ENCODE measurements at regions not wholly inside any gene's neighbourhood (a gene's known extent, or its start where the extent isn't known, plus 50 kb on each side); places are given as distances from the start of the nearest gene placed in this dataset.

DNA sequence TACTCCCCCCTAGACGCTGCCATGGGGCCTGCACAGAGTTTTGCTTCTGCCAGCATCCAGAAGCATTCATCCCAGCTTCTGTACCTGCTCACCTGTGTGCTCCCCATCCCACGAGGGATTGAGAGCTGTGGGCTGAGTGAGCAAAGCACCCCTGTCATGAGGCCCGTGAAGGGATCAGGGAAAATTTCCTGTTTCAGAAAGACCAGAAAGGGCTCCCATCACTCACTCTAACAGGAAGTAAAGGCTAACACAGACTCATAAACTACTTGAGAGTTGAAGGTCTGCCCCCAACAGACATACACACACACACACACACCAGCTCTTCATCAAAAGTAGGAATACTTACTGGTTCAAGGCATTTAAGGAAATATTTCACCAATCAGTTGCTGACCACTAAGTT is 256.5 kb upstream of the NT5E start:
- DNase-seq (ENCODE audit: low read depth), result no peak

DNA sequence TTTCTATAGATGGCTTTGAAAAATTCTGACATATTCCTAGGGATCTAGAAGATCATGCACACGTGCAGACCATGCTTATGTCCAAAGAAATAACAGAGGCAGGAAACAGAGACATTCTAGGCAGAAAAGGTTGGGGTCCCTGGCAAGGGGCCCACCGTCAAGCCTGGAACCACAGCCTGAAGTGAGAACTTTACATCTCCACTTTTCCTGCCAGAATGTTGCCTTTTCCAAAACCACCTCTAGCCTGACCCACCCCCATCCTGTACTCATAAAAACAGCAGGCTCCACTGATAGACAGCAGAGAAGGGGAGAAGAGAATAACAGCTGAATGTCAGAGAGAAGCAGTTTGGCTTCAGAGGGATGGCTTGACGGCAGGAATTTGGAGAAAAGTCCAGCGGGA is 257.3 kb upstream of the NT5E start:
- no peak for DNase-seq (ENCODE audit: low read depth)

GRCh38 chr6:85192186-85192585 is 257.7 kb upstream of the NT5E start:
- no peak for DNase-seq (ENCODE audit: low read depth)

DNA sequence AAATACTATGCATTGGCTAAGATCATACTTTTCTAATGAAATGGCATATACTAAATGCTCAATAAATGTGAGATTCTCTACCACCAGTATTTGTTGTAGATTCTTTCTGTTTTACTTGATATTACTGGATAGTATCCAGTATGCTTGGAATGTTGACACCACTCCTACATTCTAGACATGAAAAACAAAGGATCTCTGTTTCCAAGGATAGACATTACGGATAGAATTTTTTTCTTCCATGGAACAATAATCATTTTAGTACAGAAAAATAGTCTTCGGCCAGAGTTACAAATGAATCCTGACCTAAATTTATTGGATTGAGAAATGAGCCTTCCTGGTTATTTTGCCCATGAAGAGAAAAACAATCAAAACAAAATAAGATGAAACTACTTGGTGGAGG is 258.2 kb upstream of the NT5E start:
- DNase-seq (ENCODE audit: low read depth), result no peak

- DNase-seq (ENCODE audit: low read depth), result no peak
Measured at GRCh38 chr6:85186546-85187175, 263.2 kb upstream of the NT5E start.

GRCh38 chr6:85185977-85186376 is 263.9 kb upstream of the NT5E start:
- DNase-seq (ENCODE audit: low read depth), result no peak

DNA sequence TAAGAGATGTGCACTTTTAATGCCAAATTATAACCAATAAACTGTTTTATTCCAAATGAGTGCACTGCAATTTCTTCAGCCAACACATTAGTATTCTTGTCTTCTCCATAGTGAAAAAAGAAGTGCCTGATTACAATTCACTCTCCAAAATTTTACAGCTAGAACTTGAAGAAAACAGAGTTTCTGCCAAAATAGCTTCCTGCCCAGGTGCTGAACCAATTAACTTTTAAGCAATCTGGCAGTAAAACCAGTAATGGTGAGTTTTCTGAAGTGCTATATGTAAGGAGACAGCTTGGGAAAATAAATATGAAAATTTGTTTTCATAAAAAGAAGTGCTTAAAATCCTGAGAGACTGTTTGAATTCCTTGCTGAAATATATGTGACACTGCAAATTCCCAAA is 266.0 kb upstream of the NT5E start:
- DNase-seq (ENCODE audit: low read depth), result no peak

GRCh38 chr6:85172705-85173104 is 277.2 kb upstream of the NT5E start:
- no peak for DNase-seq (ENCODE audit: low read depth)

DNA sequence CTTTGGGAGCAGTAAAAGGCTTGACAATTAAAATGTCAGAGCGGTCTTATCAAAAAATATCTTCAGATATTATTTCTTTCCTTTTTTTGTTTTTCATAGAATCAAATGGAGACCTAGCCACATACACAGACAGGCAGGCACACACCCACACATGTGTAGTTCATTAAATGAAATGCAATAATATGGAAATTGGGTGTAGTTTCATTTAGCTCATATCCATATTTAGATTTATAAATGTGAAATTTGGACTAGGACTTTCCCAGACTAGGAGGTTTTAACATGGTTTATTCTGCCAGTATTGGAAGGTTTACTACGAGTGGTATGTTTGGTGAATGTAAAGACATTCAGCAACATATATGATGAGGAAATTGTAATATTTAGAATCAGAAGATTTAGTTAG is 277.7 kb upstream of the NT5E start:
- DNase-seq (ENCODE audit: low read depth), result no peak

DNA sequence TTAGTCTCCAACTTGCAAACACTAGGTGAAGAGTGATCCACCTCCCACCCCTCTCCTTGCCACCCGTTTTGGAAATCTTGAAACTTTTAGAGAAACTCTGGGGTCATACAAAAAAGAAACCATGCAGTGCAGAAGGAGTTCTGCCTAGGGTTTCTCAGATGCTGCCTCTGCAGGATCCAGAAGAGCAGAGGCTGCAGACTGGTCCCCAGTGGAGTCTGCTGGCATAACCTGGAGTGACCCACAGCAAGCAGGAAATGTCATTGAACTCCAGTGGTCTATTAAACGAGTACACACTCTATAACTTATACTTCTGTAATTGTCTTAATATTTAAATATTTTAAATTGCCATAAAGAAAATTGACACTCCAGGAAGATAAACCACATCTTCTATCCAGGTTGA is 280.7 kb upstream of the NT5E start:
- no peak for DNase-seq (ENCODE audit: low read depth)

DNA sequence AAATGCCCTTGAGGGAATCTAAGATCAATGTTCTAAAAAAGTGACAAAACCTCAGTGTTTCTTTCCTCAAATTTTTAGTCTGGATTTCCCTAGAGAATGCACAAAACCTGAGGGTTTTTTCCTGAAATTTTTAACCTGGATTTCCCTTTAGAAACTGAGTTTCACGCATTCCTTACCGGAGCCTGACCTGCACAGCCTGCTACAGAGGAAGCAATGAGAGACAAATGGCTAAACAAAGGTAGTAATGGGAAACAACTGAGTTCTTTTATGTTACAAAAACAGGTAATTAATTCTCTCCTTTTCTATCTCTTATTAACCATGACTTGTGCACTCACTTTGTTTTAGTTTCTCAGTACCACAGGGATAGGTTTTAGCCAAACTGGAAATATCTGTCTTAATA is 281.7 kb upstream of the NT5E start:
- no peak for DNase-seq (ENCODE audit: low read depth)

DNA sequence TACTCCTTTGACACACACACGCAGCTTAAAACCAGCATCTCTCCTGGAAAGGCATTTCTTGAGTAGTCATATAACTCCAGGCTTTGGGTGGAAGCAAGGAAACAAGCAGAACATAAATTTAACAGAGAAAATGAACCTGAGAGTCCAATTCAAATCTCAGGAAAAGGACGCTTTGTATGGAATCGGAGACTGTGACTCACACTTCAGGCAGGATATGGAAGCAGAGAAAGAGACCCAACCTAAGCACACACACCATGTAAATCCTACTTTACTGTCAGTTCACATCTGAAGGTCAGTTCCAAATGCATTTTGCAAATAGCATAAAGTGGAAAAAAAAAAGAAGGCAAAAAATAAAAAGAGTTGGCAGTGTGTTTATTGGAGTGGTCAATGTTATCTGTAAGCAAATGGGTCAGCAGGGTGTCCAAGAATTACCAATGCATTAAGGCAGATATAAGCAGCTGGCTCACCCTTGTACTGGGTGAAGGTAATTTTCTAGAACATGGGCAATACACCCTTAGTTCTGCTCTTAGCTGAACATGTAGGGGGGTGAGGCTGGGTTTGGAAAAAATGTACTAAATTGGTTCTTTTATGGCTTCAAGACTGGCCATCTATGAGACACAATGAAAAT is 283.7 kb upstream of the NT5E start:
- no peak for DNase-seq (ENCODE audit: low read depth)

- no peak for DNase-seq (ENCODE audit: low read depth)
Measured at GRCh38 chr6:85163156-85164080, 286.5 kb upstream of the NT5E start.

DNA sequence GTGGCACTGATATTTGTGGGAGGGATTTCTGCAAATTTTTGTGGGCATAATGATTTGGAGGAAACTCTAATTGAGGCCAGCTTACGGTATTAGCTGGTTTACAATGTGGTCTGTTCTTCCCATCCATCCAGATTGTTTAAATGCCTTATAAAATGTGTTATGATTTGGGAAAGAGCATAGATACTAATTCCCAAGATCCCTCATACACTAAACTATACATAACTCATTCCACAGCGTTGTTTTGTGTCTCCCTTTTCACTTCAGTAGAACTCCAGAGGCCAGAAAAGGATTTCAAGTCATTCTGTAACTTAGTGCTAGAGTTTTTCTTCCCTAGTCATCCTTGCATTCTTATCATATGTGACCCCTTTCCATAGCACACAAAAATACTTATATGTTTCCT is 292.6 kb upstream of the NT5E start:
- DNase-seq (ENCODE audit: low read depth), result no peak

GRCh38 chr6:85143676-85144075 is 306.2 kb upstream of the NT5E start:
- DNase-seq (ENCODE audit: low read depth), result no peak

- DNase-seq (ENCODE audit: low read depth), result no peak
Measured at GRCh38 chr6:85137865-85138264, 312.0 kb upstream of the NT5E start.

DNA sequence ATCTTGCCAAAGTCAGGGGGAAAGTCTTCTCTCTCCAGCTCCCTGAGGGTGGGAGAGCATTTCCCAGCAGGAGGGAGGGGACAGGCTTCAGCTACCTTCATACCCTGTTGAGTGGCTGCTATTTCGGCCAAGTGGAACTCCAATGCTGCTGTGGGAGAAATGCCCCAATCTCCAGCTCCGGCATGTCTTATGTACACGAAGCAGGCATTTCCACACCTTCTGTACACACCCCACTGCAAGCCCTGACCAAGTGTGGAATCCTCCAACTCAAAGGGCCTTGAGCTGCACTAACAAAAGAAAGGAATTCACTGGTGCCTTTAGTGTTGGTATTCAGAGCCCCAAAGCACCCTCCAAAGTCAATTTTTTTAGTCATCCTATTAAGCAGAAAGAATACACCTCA is 313.6 kb upstream of the NT5E start:
- no peak for DNase-seq (ENCODE audit: low read depth)

GRCh38 chr6:85135376-85136094 is 314.3 kb upstream of the NT5E start:
- DNase-seq (ENCODE audit: low read depth), result no peak

- DNase-seq (ENCODE audit: low read depth), result no peak
Measured at GRCh38 chr6:85134172-85134571, 315.7 kb upstream of the NT5E start.

DNA sequence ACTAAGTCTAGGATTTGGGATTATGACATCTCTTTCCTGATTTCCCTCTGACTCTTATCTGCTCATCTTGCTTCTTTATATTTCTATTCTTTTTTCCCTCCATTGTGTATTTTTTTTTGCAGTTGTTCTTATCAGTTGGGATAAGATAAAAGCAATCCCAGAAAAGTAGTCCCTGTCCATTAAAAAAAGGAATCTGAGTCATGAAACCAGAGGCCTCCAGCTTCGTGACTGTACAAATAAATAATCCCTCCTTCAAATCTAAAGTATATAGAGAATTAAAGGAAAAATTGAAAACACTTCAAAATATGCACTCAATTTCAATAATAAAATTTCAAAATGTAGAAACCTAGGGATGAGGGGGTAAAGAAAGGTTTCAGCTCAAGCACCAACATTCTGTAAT is 317.8 kb upstream of the NT5E start:
- DNase-seq (ENCODE audit: low read depth), result no peak

- peak; percentile 31 for DNase-seq (ENCODE audit: low read depth)
Measured at GRCh38 chr6:85130743-85131142, 319.1 kb upstream of the NT5E start.

DNA sequence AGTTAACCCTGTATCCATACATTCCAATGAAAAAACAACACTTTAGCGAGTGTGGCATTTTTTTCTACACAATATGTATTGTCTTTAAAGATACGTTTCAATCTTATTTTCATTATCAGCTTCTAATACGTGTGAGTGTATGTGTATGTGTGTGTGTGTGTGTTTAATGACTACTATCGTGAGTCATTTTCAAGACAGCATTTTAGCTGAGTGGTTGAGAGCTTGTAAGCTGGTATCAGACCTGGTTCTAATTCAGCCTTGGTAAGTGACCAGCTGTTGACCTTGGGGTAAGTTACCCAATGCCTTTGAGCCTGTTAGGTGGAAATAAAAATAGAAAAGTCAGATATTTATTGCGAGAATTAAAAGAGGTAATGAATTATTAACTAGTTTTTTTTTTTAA is 320.0 kb upstream of the NT5E start:
- DNase-seq (ENCODE audit: low read depth), result peak; percentile 20
